ENCODE measurements at regions not wholly inside any gene's neighbourhood (a gene's known extent, or its start where the extent isn't known, plus 50 kb on each side); places are given as distances from the start of the nearest gene placed in this dataset.

- ChIA-PET POLR2A (ENCODE audit: partially characterized antibody) (interaction anchor here (1.2 kb wide), 1 partner anchor 48 kb away, joined by 3 read pairs; no protein-coding TSS in a partner anchor), CTCF (ENCODE audit: partially characterized antibody) (interaction anchor here (0.8 kb wide), 1 partner anchor 49 kb away, joined by 3 read pairs; no protein-coding TSS in a partner anchor)
- Histone ChIP-seq H2AFZ (ENCODE audit: low read length) (no peak overlapping the region), H3K9ac (replicated peaks in 1 of 4; ENCODE audit: extremely low read depth in 1 of 4, low read depth in 3 of 4, low read length in 3 of 4) (no peak overlapping the region), H3K79me1 (ENCODE audit: low read depth, low read length) (no peaks in the 10 kb centered on the region), H3K27me3 (replicated peaks in 1 of 4; ENCODE audit: control insufficient read depth in 3 of 4, extremely low read depth in 1 of 4, insufficient read depth in 3 of 4, low read length in 3 of 4) (no peaks in the 10 kb centered on the region), H3K18ac (ENCODE audit: extremely low read depth, low read length) (no peak overlapping the region), H2AK5ac (ENCODE audit: low read depth, low read length) (no peak overlapping the region), H3K9me3 (ENCODE audit: insufficient read depth in 2 of 2, low read depth in 1 of 2, low read length in 1 of 2) (no peaks in the 10 kb centered on the region), H3K14ac (ENCODE audit: insufficient read length) (no peak overlapping the region), H3K23me2 (ENCODE audit: low read depth, low read length) (no peaks in the 10 kb centered on the region), H4K8ac (ENCODE audit: extremely low read depth, insufficient read depth, low read length) (no peak overlapping the region), H3K4me2 (ENCODE audit: insufficient read depth in 1 of 2, low read depth in 2 of 2, low read length in 2 of 2) (no peak overlapping the region), H2BK15ac (ENCODE audit: low read length) (no peak overlapping the region), H4K20me1 (replicated peaks in 1 of 2; ENCODE audit: control insufficient read depth in 1 of 2, insufficient read depth in 2 of 2, low read length in 2 of 2) (no peaks in the 10 kb centered on the region), H3K4me1 (replicated peaks in 1 of 4; ENCODE audit: control insufficient read depth in 3 of 4, insufficient read depth in 4 of 4, low read length in 3 of 4) (no peaks in the 10 kb centered on the region), H3K79me2 (ENCODE audit: control insufficient read depth in 1 of 2, insufficient read depth in 2 of 2, low read length in 2 of 2) (no peaks in the 10 kb centered on the region), H3K4me3 (ENCODE audit: extremely low read depth in 1 of 4, insufficient read depth in 2 of 4, low read depth in 3 of 4, low read length in 4 of 4) (no peak overlapping the region), H4K91ac (replicated peaks; ENCODE audit: insufficient read length, low read length) (no peak overlapping the region), H3K23ac (ENCODE audit: insufficient read length) (no peak overlapping the region), H2BK12ac (ENCODE audit: low read depth, low read length) (no peak overlapping the region), H3K27ac (ENCODE audit: low read depth, low read length) (no peak overlapping the region), H3K4ac (replicated peaks; ENCODE audit: insufficient read length, low read depth, low read length) (no peak overlapping the region), H3K56ac (replicated peaks; ENCODE audit: insufficient read length, low read depth, low read length) (no peak overlapping the region), H2BK20ac (ENCODE audit: low read length) (no peak overlapping the region), H3K36me3 (ENCODE audit: control insufficient read depth in 2 of 4, insufficient read depth in 4 of 4, low read length in 3 of 4) (no peaks in the 10 kb centered on the region), H2BK120ac (replicated peaks; ENCODE audit: low read depth, low read length) (no peak overlapping the region), H2BK5ac (ENCODE audit: low read depth, low read length) (no peak overlapping the region), H4K5ac (ENCODE audit: insufficient read length, low read depth, low read length) (no peak overlapping the region)
- WGBS, 2 experiments (ENCODE audit: extremely low coverage in 1 of 2, insufficient coverage in 1 of 2, insufficient read length in 1 of 2, insufficient replicate concordance in 2 of 2, low coverage in 1 of 2, low lambda C conversion rate in 2 of 2, missing lambda C conversion rate in 1 of 2): 96% methylated on average over 8 of the region's 8 CpGs; no CpG with 5 or more reads in 1 of the 2 experiments
- DNase-seq (ENCODE audit: low read depth in 1 of 2, low spot score in 2 of 2) (no peak), FAIRE-seq (no peak)
- no peak for TF ChIP-seq RBBP5 (IDR thresholded peaks at IDR 0.05; ENCODE audit: borderline replicate concordance, low read depth, low read length)
- TF ChIP-seq TBP (IDR thresholded peaks at IDR 0.05; ENCODE audit: low read depth, low read length): no peak
- no peak for TF ChIP-seq SIN3A (conservative IDR thresholded peaks at IDR 0.05 in 1 of 2, IDR thresholded peaks at IDR 0.05 in 1 of 2; ENCODE audit: low read depth in 1 of 2, low read length in 2 of 2)
- no peak for TF ChIP-seq GABPA (IDR thresholded peaks at IDR 0.05; ENCODE audit: borderline replicate concordance, insufficient read depth, low read length)
- no peak for TF ChIP-seq HDAC2 (IDR thresholded peaks at IDR 0.05; ENCODE audit: borderline replicate concordance in 1 of 2, low read depth in 2 of 2, low read length in 2 of 2)
- TF ChIP-seq ZNF274 (IDR thresholded peaks at IDR 0.05; ENCODE audit: borderline replicate concordance, extremely low read depth, low read length): no peak
- TF ChIP-seq, protein P1, sequence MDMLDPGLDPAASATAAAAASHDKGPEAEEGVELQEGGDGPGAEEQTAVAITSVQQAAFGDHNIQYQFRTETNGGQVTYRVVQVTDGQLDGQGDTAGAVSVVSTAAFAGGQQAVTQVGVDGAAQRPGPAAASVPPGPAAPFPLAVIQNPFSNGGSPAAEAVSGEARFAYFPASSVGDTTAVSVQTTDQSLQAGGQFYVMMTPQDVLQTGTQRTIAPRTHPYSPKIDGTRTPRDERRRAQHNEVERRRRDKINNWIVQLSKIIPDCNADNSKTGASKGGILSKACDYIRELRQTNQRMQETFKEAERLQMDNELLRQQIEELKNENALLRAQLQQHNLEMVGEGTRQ (IDR thresholded peaks at IDR 0.05; ENCODE audit: low read length): no peak
- no peak for TF ChIP-seq GTF2F1 (IDR thresholded peaks at IDR 0.05; ENCODE audit: borderline replicate concordance, low read depth, low read length)
- TF ChIP-seq ASH2L (IDR thresholded peaks at IDR 0.05; ENCODE audit: low read length): no peak
- TF ChIP-seq, protein P2, sequence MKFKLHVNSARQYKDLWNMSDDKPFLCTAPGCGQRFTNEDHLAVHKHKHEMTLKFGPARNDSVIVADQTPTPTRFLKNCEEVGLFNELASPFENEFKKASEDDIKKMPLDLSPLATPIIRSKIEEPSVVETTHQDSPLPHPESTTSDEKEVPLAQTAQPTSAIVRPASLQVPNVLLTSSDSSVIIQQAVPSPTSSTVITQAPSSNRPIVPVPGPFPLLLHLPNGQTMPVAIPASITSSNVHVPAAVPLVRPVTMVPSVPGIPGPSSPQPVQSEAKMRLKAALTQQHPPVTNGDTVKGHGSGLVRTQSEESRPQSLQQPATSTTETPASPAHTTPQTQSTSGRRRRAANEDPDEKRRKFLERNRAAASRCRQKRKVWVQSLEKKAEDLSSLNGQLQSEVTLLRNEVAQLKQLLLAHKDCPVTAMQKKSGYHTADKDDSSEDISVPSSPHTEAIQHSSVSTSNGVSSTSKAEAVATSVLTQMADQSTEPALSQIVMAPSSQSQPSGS (IDR thresholded peaks at IDR 0.05; ENCODE audit: low read length): no peak
These were observed 87.6 kb downstream of the SKIDA1 start for GRCh38 chr10:21437770-21438382.
